Hepatocyte (in vitro differentiated cells): ENCODE measurements at regions not wholly inside any gene's neighbourhood (a gene's known extent, or its start where the extent isn't known, plus 50 kb on each side); places are given as distances from the start of the nearest gene placed in this dataset.

Experiments used
- EZH2 ChIP-seq: fragments of 200-600 bp; sonication (generic); IDR thresholded peaks from 2 replicates; pipeline ENCODE4 v1.6.1; 2016; ENCODE audit warnings: antibody characterized with exemption, mild to moderate bottlenecking, borderline replicate concordance
- TF ChIP-seq, protein P1 (sequence below): fragments of 200-600 bp; sonication (generic); IDR thresholded peaks from 2 replicates; pipeline ENCODE4 v1.5.1; 2016; ENCODE audit warnings: antibody characterized with exemption, mild to moderate bottlenecking; ENCODE audit not compliant: poor library complexity

DNA sequence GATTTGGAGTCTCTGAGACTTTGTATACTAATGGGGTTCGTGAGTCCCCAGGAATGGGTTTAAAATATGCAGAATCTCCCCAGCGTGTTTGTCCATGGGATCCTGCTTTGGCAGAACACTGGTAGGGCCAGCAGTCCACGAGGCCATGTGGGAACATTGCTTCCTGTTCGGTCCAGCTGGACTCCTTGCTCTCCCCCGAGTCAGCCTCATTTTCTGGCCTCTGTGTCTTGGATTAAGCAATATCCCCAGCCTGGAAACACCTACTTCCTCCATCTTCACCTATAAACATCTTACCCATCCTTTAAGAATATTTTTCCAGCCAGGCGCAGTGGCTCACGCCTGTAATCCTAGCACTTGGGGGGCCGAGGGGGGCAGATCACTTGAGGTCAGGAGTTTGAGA, 142.4 kb downstream of the NAV1 start:
- TF ChIP-seq, protein P1, sequence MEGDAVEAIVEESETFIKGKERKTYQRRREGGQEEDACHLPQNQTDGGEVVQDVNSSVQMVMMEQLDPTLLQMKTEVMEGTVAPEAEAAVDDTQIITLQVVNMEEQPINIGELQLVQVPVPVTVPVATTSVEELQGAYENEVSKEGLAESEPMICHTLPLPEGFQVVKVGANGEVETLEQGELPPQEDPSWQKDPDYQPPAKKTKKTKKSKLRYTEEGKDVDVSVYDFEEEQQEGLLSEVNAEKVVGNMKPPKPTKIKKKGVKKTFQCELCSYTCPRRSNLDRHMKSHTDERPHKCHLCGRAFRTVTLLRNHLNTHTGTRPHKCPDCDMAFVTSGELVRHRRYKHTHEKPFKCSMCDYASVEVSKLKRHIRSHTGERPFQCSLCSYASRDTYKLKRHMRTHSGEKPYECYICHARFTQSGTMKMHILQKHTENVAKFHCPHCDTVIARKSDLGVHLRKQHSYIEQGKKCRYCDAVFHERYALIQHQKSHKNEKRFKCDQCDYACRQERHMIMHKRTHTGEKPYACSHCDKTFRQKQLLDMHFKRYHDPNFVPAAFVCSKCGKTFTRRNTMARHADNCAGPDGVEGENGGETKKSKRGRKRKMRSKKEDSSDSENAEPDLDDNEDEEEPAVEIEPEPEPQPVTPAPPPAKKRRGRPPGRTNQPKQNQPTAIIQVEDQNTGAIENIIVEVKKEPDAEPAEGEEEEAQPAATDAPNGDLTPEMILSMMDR: no peak
- no peak for TF ChIP-seq EZH2
